WTC11 (cell line): ENCODE measurements at regions not wholly inside any gene's neighbourhood (a gene's known extent, or its start where the extent isn't known, plus 50 kb on each side); places are given as distances from the start of the nearest gene placed in this dataset.

Experiments used
- ATAC-seq: fragments of 200-7000 bp; cut with Tn5 transposase; 2 replicates; pipeline ENCODE4 v1.10.0; 2021; ENCODE audit warnings: mild to moderate bottlenecking, moderate library complexity
- CTCF ChIA-PET: fragments of 300-600 bp; sonication (Branson Sonifier 250); formaldehyde crosslinking; loops from one replicate; lab custom pipeline; 2021; ENCODE audit warnings: antibody characterized with exemption; lab: Charles Lee
- POLR2A ChIA-PET: fragments of 350-600 bp; sonication (Branson Sonifier 250); formaldehyde crosslinking; loops from one replicate; lab custom pipeline; 2021; ENCODE audit warnings: antibody characterized with exemption; lab: Charles Lee
- DNase-seq: peaks from one replicate; pipeline ENCODE4 v3.0.0; 2021; ENCODE audit warnings: low spot score
- H3K27ac Mint-ChIP-seq: 2 replicates; pipeline ENCODE4 v1.8.0; 2021; ENCODE audit warnings: mixed read lengths
- H3K27me3 Mint-ChIP-seq: 2 replicates; pipeline ENCODE4 v1.8.0; 2021; ENCODE audit warnings: low read depth, mild to moderate bottlenecking, moderate library complexity, mixed read lengths
- H3K36me3 Mint-ChIP-seq: 2 replicates; pipeline ENCODE4 v1.8.0; 2021; ENCODE audit warnings: mixed read lengths
- H3K4me1 Mint-ChIP-seq: 2 replicates; pipeline ENCODE4 v1.8.0; 2022; ENCODE audit warnings: mixed read lengths
- H3K4me3 Mint-ChIP-seq: 2 replicates; pipeline ENCODE4 v1.8.0; 2021; ENCODE audit warnings: mild to moderate bottlenecking, moderate library complexity, mixed read lengths
- H3K9me3 Mint-ChIP-seq: 2 replicates; pipeline ENCODE4 v1.8.0; 2021; ENCODE audit warnings: mixed read lengths
- ATF3 ChIP-seq: sonication (generic); formaldehyde crosslinking; conservative IDR thresholded peaks from 2 replicates; pipeline ENCODE4 v1.8.1; 2022; ENCODE audit warnings: mild to moderate bottlenecking, missing genetic modification reagents
- CREB1 ChIP-seq: sonication (generic); formaldehyde crosslinking; IDR thresholded peaks from 2 replicates; pipeline ENCODE4 v1.8.0; 2023; ENCODE audit warnings: mild to moderate bottlenecking, missing genetic modification reagents
- EMX1 ChIP-seq: fragments of 250-450 bp; sonication (Bioruptor Pico); IDR thresholded peaks from 2 replicates; pipeline ENCODE4 v1.8.0; 2021; ENCODE audit warnings: mild to moderate bottlenecking
- GTF2I ChIP-seq: fragments of 250-450 bp; sonication (Bioruptor Pico); conservative IDR thresholded peaks from 2 replicates; pipeline ENCODE4 v1.4.0; 2021; ENCODE audit warnings: mild to moderate bottlenecking
- HMGXB4 ChIP-seq: sonication (generic); formaldehyde crosslinking; IDR thresholded peaks from 2 replicates; pipeline ENCODE4 v1.8.1; 2023; ENCODE audit warnings: mild to moderate bottlenecking, moderate library complexity, missing genetic modification reagents
- MXD4 ChIP-seq: fragments of 250-450 bp; sonication (Bioruptor Pico); IDR thresholded peaks from 2 replicates; pipeline ENCODE4 v1.8.0; 2021; ENCODE audit warnings: mild to moderate bottlenecking, moderate library complexity, borderline replicate concordance
- NR1H2 ChIP-seq: sonication (generic); formaldehyde crosslinking; IDR thresholded peaks from 2 replicates; pipeline ENCODE4 v1.9.0; 2021; ENCODE audit warnings: mild to moderate bottlenecking, moderate library complexity, missing genetic modification reagents
- NR2C2 ChIP-seq: sonication (generic); formaldehyde crosslinking; IDR thresholded peaks from 2 replicates; pipeline ENCODE4 v1.8.0; 2022; ENCODE audit warnings: mild to moderate bottlenecking, missing genetic modification reagents
- PRRX2 ChIP-seq: fragments of 250-450 bp; sonication (Bioruptor Pico); IDR thresholded peaks from 2 replicates; pipeline ENCODE4 v1.8.0; 2021; ENCODE audit warnings: mild to moderate bottlenecking
- SMAD3 ChIP-seq: sonication (generic); formaldehyde crosslinking; IDR thresholded peaks from 2 replicates; pipeline ENCODE4 v1.8.0; 2022; ENCODE audit warnings: missing genetic modification reagents, mild to moderate bottlenecking, borderline replicate concordance
- TCF7 ChIP-seq: sonication (generic); formaldehyde crosslinking; IDR thresholded peaks from 2 replicates; pipeline ENCODE4 v1.8.0; 2022; ENCODE audit warnings: mild to moderate bottlenecking, low read depth, missing genetic modification reagents, moderate library complexity
- TEAD1 ChIP-seq: sonication (generic); formaldehyde crosslinking; IDR thresholded peaks from 2 replicates; pipeline ENCODE4 v1.8.0; 2022; ENCODE audit warnings: mild to moderate bottlenecking, missing genetic modification reagents
- ZNF396 ChIP-seq: fragments of 250-450 bp; sonication (Bioruptor Pico); IDR thresholded peaks from 2 replicates; pipeline ENCODE4 v1.8.0; 2021; ENCODE audit warnings: mild to moderate bottlenecking, moderate library complexity, borderline replicate concordance
- TF ChIP-seq, protein P1 (sequence below): sonication (generic); formaldehyde crosslinking; IDR thresholded peaks from 2 replicates; pipeline ENCODE4 v1.8.1; 2023; ENCODE audit warnings: mild to moderate bottlenecking, missing genetic modification reagents, moderate library complexity
- TF ChIP-seq, protein P2 (sequence below): sonication (generic); formaldehyde crosslinking; IDR thresholded peaks from 2 replicates; pipeline ENCODE4 v1.8.0; 2022; ENCODE audit warnings: missing genetic modification reagents
- TF ChIP-seq, protein P3 (sequence below): fragments of 250-450 bp; sonication (Bioruptor Pico); IDR thresholded peaks from 2 replicates; pipeline ENCODE4 v1.8.0; 2021; ENCODE audit warnings: mild to moderate bottlenecking
- TF ChIP-seq, protein P4 (sequence below): sonication (generic); formaldehyde crosslinking; IDR thresholded peaks from 2 replicates; pipeline ENCODE4 v1.8.0; 2023; ENCODE audit warnings: missing genetic modification reagents, mild to moderate bottlenecking, borderline replicate concordance
- TF ChIP-seq, protein P5 (sequence below): sonication (generic); formaldehyde crosslinking; IDR thresholded peaks from 2 replicates; pipeline ENCODE4 v1.8.1; 2023; ENCODE audit warnings: mild to moderate bottlenecking, missing genetic modification reagents, borderline replicate concordance

GRCh38 chr7:24502135-24502488, 71.1 kb upstream of the PALS2 start (continued):
- TF ChIP-seq, protein P1, sequence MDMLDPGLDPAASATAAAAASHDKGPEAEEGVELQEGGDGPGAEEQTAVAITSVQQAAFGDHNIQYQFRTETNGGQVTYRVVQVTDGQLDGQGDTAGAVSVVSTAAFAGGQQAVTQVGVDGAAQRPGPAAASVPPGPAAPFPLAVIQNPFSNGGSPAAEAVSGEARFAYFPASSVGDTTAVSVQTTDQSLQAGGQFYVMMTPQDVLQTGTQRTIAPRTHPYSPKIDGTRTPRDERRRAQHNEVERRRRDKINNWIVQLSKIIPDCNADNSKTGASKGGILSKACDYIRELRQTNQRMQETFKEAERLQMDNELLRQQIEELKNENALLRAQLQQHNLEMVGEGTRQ: no peak
- TF ChIP-seq, all 79 proteins: peak for 0

DNA sequence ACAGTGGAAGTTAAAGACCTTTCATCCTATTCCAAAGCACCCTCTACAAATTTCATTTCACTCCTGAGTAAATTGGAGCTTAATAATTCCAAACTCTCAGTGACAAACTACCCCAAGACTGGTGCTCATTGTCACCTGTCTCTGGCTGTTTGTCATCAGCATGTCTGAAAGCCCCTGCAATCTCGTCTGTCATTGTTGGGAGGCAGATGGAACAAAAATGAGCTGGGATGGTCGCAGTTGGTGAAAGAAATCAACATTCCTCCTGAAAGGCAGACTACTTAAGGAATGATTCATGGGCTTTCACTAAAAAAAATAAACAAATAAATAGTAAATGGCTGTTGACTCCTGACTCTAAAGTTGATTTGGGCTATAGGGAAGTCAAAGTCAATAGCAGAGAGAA, 69.7 kb upstream of the PALS2 start:
- Mint-ChIP-seq H3K27me3 (no peaks in the 10 kb centered on the region), H3K36me3 (no peaks in the 10 kb centered on the region), H3K4me3 (no peak overlapping the region), H3K4me1 (peaks cover 47% of the 10 kb centered on the region), H3K27ac (no peak overlapping the region), H3K9me3 (peaks cover 3% of the 10 kb centered on the region; the same call in 1 of the 2 replicates)
- ATAC-seq: no peak
- DNase-seq: no peak
- CTCF ChIA-PET: interaction anchor here (1.5 kb wide), 1 partner anchor 28 kb away, joined by 4 read pairs; no protein-coding TSS in a partner anchor
- POLR2A ChIA-PET: no interaction called here
- TF ChIP-seq SMAD3 (CRISPR knock-in tag): no peak
- TF ChIP-seq GTF2I (CRISPR knock-in tag): no peak
- no peak for TF ChIP-seq MXD4 (CRISPR knock-in tag)
- no peak for TF ChIP-seq ATF3 (CRISPR knock-in tag)
- TF ChIP-seq TCF7 (CRISPR knock-in tag): no peak
- TF ChIP-seq, protein P2, sequence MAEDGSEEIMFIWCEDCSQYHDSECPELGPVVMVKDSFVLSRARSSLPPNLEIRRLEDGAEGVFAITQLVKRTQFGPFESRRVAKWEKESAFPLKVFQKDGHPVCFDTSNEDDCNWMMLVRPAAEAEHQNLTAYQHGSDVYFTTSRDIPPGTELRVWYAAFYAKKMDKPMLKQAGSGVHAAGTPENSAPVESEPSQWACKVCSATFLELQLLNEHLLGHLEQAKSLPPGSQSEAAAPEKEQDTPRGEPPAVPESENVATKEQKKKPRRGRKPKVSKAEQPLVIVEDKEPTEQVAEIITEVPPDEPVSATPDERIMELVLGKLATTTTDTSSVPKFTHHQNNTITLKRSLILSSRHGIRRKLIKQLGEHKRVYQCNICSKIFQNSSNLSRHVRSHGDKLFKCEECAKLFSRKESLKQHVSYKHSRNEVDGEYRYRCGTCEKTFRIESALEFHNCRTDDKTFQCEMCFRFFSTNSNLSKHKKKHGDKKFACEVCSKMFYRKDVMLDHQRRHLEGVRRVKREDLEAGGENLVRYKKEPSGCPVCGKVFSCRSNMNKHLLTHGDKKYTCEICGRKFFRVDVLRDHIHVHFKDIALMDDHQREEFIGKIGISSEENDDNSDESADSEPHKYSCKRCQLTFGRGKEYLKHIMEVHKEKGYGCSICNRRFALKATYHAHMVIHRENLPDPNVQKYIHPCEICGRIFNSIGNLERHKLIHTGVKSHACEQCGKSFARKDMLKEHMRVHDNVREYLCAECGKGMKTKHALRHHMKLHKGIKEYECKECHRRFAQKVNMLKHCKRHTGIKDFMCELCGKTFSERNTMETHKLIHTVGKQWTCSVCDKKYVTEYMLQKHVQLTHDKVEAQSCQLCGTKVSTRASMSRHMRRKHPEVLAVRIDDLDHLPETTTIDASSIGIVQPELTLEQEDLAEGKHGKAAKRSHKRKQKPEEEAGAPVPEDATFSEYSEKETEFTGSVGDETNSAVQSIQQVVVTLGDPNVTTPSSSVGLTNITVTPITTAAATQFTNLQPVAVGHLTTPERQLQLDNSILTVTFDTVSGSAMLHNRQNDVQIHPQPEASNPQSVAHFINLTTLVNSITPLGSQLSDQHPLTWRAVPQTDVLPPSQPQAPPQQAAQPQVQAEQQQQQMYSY (CRISPR knock-in tag): no peak
- TF ChIP-seq, protein P3, sequence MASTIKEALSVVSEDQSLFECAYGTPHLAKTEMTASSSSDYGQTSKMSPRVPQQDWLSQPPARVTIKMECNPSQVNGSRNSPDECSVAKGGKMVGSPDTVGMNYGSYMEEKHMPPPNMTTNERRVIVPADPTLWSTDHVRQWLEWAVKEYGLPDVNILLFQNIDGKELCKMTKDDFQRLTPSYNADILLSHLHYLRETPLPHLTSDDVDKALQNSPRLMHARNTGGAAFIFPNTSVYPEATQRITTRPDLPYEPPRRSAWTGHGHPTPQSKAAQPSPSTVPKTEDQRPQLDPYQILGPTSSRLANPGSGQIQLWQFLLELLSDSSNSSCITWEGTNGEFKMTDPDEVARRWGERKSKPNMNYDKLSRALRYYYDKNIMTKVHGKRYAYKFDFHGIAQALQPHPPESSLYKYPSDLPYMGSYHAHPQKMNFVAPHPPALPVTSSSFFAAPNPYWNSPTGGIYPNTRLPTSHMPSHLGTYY (CRISPR knock-in tag): no peak
- TF ChIP-seq PRRX2 (CRISPR knock-in tag): no peak
- TF ChIP-seq NR1H2 (CRISPR knock-in tag): no peak
- TF ChIP-seq, protein P4, sequence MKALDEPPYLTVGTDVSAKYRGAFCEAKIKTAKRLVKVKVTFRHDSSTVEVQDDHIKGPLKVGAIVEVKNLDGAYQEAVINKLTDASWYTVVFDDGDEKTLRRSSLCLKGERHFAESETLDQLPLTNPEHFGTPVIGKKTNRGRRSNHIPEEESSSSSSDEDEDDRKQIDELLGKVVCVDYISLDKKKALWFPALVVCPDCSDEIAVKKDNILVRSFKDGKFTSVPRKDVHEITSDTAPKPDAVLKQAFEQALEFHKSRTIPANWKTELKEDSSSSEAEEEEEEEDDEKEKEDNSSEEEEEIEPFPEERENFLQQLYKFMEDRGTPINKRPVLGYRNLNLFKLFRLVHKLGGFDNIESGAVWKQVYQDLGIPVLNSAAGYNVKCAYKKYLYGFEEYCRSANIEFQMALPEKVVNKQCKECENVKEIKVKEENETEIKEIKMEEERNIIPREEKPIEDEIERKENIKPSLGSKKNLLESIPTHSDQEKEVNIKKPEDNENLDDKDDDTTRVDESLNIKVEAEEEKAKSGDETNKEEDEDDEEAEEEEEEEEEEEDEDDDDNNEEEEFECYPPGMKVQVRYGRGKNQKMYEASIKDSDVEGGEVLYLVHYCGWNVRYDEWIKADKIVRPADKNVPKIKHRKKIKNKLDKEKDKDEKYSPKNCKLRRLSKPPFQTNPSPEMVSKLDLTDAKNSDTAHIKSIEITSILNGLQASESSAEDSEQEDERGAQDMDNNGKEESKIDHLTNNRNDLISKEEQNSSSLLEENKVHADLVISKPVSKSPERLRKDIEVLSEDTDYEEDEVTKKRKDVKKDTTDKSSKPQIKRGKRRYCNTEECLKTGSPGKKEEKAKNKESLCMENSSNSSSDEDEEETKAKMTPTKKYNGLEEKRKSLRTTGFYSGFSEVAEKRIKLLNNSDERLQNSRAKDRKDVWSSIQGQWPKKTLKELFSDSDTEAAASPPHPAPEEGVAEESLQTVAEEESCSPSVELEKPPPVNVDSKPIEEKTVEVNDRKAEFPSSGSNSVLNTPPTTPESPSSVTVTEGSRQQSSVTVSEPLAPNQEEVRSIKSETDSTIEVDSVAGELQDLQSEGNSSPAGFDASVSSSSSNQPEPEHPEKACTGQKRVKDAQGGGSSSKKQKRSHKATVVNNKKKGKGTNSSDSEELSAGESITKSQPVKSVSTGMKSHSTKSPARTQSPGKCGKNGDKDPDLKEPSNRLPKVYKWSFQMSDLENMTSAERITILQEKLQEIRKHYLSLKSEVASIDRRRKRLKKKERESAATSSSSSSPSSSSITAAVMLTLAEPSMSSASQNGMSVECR (CRISPR knock-in tag): no peak
- no peak for TF ChIP-seq CREB1 (CRISPR knock-in tag)
- TF ChIP-seq TEAD1: no peak
- no peak for TF ChIP-seq EMX1 (CRISPR knock-in tag)
- TF ChIP-seq HMGXB4 (CRISPR knock-in tag): no peak
- TF ChIP-seq, protein P5, sequence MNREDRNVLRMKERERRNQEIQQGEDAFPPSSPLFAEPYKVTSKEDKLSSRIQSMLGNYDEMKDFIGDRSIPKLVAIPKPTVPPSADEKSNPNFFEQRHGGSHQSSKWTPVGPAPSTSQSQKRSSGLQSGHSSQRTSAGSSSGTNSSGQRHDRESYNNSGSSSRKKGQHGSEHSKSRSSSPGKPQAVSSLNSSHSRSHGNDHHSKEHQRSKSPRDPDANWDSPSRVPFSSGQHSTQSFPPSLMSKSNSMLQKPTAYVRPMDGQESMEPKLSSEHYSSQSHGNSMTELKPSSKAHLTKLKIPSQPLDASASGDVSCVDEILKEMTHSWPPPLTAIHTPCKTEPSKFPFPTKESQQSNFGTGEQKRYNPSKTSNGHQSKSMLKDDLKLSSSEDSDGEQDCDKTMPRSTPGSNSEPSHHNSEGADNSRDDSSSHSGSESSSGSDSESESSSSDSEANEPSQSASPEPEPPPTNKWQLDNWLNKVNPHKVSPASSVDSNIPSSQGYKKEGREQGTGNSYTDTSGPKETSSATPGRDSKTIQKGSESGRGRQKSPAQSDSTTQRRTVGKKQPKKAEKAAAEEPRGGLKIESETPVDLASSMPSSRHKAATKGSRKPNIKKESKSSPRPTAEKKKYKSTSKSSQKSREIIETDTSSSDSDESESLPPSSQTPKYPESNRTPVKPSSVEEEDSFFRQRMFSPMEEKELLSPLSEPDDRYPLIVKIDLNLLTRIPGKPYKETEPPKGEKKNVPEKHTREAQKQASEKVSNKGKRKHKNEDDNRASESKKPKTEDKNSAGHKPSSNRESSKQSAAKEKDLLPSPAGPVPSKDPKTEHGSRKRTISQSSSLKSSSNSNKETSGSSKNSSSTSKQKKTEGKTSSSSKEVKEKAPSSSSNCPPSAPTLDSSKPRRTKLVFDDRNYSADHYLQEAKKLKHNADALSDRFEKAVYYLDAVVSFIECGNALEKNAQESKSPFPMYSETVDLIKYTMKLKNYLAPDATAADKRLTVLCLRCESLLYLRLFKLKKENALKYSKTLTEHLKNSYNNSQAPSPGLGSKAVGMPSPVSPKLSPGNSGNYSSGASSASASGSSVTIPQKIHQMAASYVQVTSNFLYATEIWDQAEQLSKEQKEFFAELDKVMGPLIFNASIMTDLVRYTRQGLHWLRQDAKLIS (CRISPR knock-in tag): no peak
- TF ChIP-seq NR2C2 (CRISPR knock-in tag): no peak
- TF ChIP-seq ZNF396: no peak
